ENCODE measurements at regions not wholly inside any gene's neighbourhood (a gene's known extent, or its start where the extent isn't known, plus 50 kb on each side); places are given as distances from the start of the nearest gene placed in this dataset.
"Not testable (repeated sequence)": the region's sequence is repeated elsewhere in the genome, so short reads cannot be mapped to it uniquely, and the experiment has no call there.

- TF ChIP-seq, protein P1, sequence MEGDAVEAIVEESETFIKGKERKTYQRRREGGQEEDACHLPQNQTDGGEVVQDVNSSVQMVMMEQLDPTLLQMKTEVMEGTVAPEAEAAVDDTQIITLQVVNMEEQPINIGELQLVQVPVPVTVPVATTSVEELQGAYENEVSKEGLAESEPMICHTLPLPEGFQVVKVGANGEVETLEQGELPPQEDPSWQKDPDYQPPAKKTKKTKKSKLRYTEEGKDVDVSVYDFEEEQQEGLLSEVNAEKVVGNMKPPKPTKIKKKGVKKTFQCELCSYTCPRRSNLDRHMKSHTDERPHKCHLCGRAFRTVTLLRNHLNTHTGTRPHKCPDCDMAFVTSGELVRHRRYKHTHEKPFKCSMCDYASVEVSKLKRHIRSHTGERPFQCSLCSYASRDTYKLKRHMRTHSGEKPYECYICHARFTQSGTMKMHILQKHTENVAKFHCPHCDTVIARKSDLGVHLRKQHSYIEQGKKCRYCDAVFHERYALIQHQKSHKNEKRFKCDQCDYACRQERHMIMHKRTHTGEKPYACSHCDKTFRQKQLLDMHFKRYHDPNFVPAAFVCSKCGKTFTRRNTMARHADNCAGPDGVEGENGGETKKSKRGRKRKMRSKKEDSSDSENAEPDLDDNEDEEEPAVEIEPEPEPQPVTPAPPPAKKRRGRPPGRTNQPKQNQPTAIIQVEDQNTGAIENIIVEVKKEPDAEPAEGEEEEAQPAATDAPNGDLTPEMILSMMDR (IDR thresholded peaks at IDR 0.05; ENCODE audit: borderline replicate concordance, insufficient read depth, low read depth, low read length) = no peak
- no peak overlapping the region for H3K4me3 ChIP-seq (ENCODE audit: low read depth, low read length)
Measured at GRCh38 chr18:10354241-10354811, 100.1 kb upstream of the APCDD1 start.

DNA sequence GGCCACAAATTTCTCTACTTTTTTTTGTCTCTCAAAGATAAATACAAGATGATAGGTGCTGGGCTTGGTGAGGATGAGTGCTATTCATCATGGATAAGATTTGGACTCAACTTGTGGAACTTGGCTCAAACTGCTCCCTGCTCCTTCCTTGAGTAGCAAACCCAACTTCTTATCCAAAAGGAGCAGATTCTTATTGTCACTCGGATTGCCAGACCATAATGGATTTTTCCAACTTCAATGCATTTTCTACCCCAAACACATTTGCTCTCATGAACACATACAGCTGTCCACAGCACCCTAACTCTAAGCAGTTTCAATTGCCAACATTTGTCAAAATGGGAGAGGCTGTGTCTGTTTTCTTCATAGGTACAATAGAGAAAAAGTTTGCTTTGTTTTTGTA is 99.5 kb upstream of the APCDD1 start:
- TF ChIP-seq, protein P1 (IDR thresholded peaks at IDR 0.05; ENCODE audit: borderline replicate concordance, insufficient read depth, low read depth, low read length) = no peak
- H3K4me3 ChIP-seq (ENCODE audit: low read depth, low read length) = no peak overlapping the region

DNA sequence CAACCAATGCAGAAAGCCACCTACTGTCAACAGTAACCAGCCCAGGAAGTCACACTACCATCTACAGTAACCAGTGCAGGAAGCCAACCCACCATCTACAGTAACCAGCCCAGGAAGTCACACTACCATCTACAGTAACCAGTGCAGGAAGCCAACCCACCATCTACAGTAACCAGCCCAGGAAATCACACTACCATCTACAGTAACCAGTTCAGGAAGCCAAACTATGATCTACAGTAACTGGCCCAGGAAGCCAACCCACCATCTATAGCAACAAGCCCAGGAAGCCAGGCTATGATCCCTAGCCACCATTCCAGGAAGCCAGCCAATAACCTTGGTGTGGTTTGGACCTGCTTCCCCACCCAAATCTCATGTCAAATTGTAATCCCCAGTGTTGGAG is 97.4 kb upstream of the APCDD1 start:
- H3K4me3 ChIP-seq (ENCODE audit: low read depth, low read length) = not testable (repeated sequence)

- TF ChIP-seq, protein P1 (IDR thresholded peaks at IDR 0.05; ENCODE audit: borderline replicate concordance, insufficient read depth, low read depth, low read length) = no peak
- H3K4me3 ChIP-seq (ENCODE audit: low read depth, low read length) = no peak overlapping the region
Measured at GRCh38 chr18:10361660-10362059, 92.8 kb upstream of the APCDD1 start.

DNA sequence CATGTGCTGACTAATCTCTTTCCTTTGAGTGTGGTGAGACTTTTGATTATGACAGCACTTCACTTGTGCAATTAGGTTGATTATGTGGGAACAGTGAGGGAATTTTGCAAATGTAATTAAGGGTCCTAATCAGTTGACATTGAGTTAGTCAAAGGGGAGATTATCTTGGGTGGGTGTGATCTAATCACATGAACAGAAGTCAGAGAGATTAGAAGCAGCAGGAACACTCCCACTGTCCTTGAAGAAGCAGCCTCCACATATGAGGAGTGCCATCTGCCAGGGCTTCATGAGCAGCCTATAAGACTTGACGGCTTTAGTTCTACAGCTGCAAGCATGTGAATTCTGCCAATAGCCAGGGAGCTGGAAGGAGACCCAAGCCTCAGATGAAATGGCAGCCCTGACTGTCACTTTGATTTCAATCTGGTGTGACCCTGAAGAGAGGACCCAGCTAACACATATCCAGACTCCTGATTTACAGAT is 89.4 kb upstream of the APCDD1 start:
- TF ChIP-seq, protein P1 (IDR thresholded peaks at IDR 0.05; ENCODE audit: borderline replicate concordance, insufficient read depth, low read depth, low read length) = no peak
- no peak overlapping the region for H3K4me3 ChIP-seq (ENCODE audit: low read depth, low read length)

DNA sequence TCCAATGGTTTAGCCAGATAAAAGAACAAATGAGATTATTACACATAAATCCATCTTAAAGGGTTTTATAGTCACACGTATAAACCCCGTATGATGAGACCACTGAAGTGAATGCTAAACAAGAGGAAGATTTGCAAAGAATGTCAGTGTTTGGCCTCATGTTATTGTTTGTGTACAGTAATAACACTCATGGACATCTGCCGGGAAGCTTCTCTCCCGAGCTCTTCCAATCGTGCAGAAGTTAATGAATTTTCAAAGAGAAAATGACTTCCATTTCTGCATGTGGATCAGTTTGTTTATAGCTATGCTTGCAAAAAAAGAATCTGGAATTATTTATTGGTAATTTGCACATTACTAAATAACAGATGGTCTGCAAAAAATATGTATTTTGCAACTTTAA is 88.5 kb upstream of the APCDD1 start:
- TF ChIP-seq, protein P1 (IDR thresholded peaks at IDR 0.05; ENCODE audit: borderline replicate concordance, insufficient read depth, low read depth, low read length) = no peak
- H3K4me3 ChIP-seq (ENCODE audit: low read depth, low read length) = no peak overlapping the region

DNA sequence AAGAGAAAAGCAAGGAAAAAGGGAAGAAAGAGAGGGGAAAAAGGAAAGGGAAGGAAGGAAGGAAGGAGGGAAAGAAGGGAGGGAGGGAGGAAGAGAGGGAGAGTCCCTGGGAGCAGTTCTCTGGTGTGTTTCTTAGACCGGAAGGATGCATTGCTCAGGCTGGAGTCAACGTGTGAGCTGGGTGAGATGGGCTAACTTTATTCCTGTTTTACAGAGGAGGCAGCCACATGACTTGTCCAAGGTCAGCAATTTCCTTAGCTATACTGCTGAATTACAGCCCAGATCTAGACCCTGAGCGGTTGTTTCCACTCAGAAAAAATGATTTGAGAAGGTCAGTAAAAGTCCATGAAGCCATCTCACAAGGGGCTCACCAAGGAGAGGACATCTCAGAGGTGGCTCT is 86.6 kb upstream of the APCDD1 start:
- H3K4me3 ChIP-seq (ENCODE audit: low read depth, low read length) = no peak overlapping the region
- TF ChIP-seq, protein P1 (IDR thresholded peaks at IDR 0.05; ENCODE audit: borderline replicate concordance, insufficient read depth, low read depth, low read length) = no peak
